BJ (cell line): ENCODE measurements at regions not wholly inside any gene's neighbourhood (a gene's known extent, or its start where the extent isn't known, plus 50 kb on each side); places are given as distances from the start of the nearest gene placed in this dataset.

Source experiments
- CTCF ChIA-PET: fragments of 350-600 bp; formaldehyde crosslinking; extraction: SDS; loops from one replicate; lab custom pipeline; 2021; ENCODE audit warnings: antibody characterized with exemption, inconsistent platforms; lab: Yijun Ruan, JAX
- POLR2A ChIA-PET: fragments of 300-600 bp; sonication (Branson Sonifier 250); formaldehyde crosslinking; extraction: SDS; loops from one replicate; lab custom pipeline; 2021; ENCODE audit warnings: antibody characterized with exemption; lab: Charles Lee
- DNase-seq: peaks from one replicate; pipeline ENCODE4 v3.0.0-alpha.2; 2011; ENCODE audit warnings: low read depth
- H3K27me3 ChIP-seq: 2 replicates; pipeline ENCODE4 v1.6.0; 2011; ENCODE audit warnings: low read length; ENCODE audit not compliant: control insufficient read depth, insufficient read depth
- H3K36me3 ChIP-seq: 2 replicates; pipeline ENCODE4 v1.5.1; 2011; ENCODE audit warnings: low read length; ENCODE audit not compliant: control insufficient read depth, insufficient read depth
- H3K4me3 ChIP-seq: 2 replicates; pipeline ENCODE4 v1.5.1; 2011; ENCODE audit warnings: low read depth, mild to moderate bottlenecking, control low read depth, low read length
- TF ChIP-seq, protein P1 (sequence below): IDR thresholded peaks from 2 replicates; pipeline ENCODE4 v1.5.1; 2011; ENCODE audit warnings: low read depth, mild to moderate bottlenecking, control low read depth, inconsistent platforms, low read length, moderate library complexity; ENCODE audit not compliant: insufficient read depth

DNA sequence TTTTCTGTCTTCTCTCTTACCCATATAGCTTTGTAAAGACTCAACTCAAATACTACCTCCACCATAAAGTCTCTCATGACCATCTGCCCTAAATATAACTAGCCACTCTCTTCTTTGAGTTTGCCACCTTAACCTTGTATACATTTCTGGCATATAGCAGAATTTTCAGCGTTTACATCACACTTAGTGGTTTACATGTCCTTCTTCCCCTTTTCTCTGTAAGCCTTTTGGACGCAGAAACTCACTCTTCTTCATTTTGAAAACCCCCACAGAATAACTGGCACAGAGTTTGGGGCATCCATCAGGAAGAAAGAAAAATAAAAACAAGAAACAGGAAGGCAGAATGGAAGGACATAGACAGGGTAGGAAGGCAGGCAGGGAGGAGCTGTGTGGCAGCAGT lies 131.8 kb upstream of the DUSP10 start:
- Histone ChIP-seq H3K36me3 (no peaks in the 10 kb centered on the region), H3K27me3 (no peaks in the 10 kb centered on the region), H3K4me3 (no peak overlapping the region)
- DNase-seq: no peak
- CTCF ChIA-PET: no interaction called here
- POLR2A ChIA-PET: no interaction called here
- TF ChIP-seq, protein P1, sequence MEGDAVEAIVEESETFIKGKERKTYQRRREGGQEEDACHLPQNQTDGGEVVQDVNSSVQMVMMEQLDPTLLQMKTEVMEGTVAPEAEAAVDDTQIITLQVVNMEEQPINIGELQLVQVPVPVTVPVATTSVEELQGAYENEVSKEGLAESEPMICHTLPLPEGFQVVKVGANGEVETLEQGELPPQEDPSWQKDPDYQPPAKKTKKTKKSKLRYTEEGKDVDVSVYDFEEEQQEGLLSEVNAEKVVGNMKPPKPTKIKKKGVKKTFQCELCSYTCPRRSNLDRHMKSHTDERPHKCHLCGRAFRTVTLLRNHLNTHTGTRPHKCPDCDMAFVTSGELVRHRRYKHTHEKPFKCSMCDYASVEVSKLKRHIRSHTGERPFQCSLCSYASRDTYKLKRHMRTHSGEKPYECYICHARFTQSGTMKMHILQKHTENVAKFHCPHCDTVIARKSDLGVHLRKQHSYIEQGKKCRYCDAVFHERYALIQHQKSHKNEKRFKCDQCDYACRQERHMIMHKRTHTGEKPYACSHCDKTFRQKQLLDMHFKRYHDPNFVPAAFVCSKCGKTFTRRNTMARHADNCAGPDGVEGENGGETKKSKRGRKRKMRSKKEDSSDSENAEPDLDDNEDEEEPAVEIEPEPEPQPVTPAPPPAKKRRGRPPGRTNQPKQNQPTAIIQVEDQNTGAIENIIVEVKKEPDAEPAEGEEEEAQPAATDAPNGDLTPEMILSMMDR: no peak

DNA sequence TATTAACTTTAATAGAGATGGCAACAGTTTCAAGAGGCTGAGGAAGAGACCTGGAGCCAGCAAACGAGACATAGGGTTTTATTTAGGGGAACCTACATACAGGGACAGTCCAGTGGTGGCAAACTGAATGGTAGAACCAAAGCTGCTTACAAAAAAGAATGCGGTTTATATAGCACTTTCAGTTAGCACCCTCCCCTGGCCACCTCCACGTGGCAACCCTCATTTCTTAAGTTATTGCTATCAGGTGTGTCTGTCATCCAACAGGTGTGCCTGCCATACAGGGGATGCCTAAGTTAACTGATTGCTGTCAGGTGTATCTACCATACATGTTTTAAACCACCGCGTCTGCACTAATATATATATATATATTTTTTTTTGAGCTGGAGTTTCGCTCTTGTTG lies 129.2 kb upstream of the DUSP10 start:
- ChIA-PET CTCF (interaction anchor here (0.6 to 1.6 kb wide), 2 partner anchors 11 to 177 kb away, joined by 3 read pairs; no protein-coding TSS in a partner anchor), POLR2A (no interaction called here)
- Histone ChIP-seq H3K4me3 (no peak overlapping the region), H3K27me3 (no peaks in the 10 kb centered on the region), H3K36me3 (no peaks in the 10 kb centered on the region)
- DNase-seq: no peak
- TF ChIP-seq, protein P1: no peak

- Histone ChIP-seq H3K4me3 (no peak overlapping the region), H3K36me3 (no peaks in the 10 kb centered on the region), H3K27me3 (no peaks in the 10 kb centered on the region)
- TF ChIP-seq, protein P1: no peak
- ChIA-PET CTCF (interaction anchor here (0.7 to 1.6 kb wide), 3 partner anchors 10 to 16 kb away, joined by 3 to 4 read pairs (median 4); no protein-coding TSS in a partner anchor), POLR2A (interaction anchor here (0.6 kb wide), 2 partner anchors 297 to 503 kb away, joined by 3 read pairs; no protein-coding TSS in a partner anchor)
- peak; percentile 77 for DNase-seq
Observed at GRCh38 chr1:221869779-221870178, 127.9 kb upstream of the DUSP10 start.

DNA sequence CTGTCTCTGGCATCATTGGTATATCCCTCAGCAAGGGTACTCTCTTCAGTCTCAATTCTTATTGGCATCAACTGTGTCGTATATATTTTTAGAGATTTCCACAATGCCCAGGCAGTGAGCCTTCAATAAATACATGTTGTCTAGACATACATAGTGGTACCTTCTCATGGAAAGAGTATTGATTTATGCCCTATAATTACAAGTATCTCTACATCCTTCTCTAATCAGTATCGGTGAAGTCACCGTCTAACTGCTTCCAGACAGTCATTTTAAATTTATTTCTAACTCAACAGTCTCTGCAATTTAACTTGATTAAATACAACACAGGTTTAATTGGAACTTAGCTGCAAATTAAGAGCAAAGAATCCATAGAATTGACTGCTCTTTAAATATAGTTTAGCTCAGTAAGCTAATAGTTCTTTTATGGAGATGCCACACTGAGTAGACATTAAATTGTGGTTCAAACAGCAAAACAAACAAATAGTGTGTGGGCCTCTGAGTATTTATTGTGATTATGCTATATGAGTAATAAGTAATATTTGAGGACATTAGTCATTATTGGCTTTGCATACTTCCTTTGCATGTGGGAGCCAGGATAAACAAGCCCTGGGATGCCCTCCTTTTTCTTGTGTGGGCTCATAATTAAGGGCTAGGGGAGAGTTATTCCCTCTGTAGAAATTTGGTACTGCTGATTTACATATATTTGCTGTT lies 126.9 kb upstream of the DUSP10 start:
- peak; percentile 66 for DNase-seq
- no peaks in the 10 kb centered on the region for H3K27me3 ChIP-seq
- no peak overlapping the region for H3K4me3 ChIP-seq
- TF ChIP-seq, protein P1: no peak
- ChIA-PET POLR2A (no interaction called here), CTCF (interaction anchor here (1.0 to 1.4 kb wide), 2 partner anchors 15 to 391 kb away, joined by 3 to 4 read pairs; no protein-coding TSS in a partner anchor)
- H3K36me3 ChIP-seq: no peaks in the 10 kb centered on the region

DNA sequence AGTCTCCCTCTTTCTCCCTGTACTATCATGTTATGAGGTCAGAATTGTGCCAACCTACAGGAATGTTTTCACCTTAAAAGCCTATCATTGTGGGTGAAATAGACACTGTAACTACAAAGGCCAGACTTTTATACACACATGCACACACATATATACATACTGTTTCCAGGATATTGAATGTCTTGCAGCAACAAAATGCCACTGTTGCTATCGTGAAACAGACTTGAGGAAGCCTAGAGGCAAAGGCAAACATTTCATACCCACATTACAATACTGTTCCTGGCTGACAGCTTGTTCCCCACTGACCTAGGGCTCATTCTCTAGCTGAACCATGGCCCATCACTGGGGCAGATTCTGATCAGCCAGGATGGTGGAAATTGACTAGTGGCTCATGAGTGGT lies 125.1 kb upstream of the DUSP10 start:
- POLR2A ChIA-PET: no interaction called here
- no peaks in the 10 kb centered on the region for H3K27me3 ChIP-seq
- DNase-seq: no peak
- H3K4me3 ChIP-seq: no peak overlapping the region
- TF ChIP-seq, protein P1: no peak
- CTCF ChIA-PET: no interaction called here
- no peaks in the 10 kb centered on the region for H3K36me3 ChIP-seq
